ENCODE measurements at regions not wholly inside any gene's neighbourhood (a gene's known extent, or its start where the extent isn't known, plus 50 kb on each side); places are given as distances from the start of the nearest gene placed in this dataset.

- TF ChIP-seq CTCF (IDR thresholded peaks at IDR 0.05) = no peak
- Mint-ChIP-seq H3K9me3 (ENCODE audit: low read depth) (no peaks in the 10 kb centered on the region), H3K4me1 (ENCODE audit: low read depth) (peaks cover 9% of the 10 kb centered on the region), H3K27me3 (ENCODE audit: low read depth) (peaks cover 14% of the 10 kb centered on the region), H3K27ac (ENCODE audit: unreplicated experiment) (no peak overlapping the region), H3K4me3 (ENCODE audit: unreplicated experiment) (no peak overlapping the region), H3K36me3 (ENCODE audit: low read depth) (no peaks in the 10 kb centered on the region)
- no peak for DNase-seq (ENCODE audit: low spot score)
These were observed 139.6 kb downstream of the FOXD2 start for GRCh38 chr1:47577303-47578025.

- Mint-ChIP-seq H3K4me1 (ENCODE audit: low read depth) (peaks cover 9% of the 10 kb centered on the region), H3K4me3 (ENCODE audit: unreplicated experiment) (no peak overlapping the region), H3K36me3 (ENCODE audit: low read depth) (no peaks in the 10 kb centered on the region), H3K27me3 (ENCODE audit: low read depth) (peaks cover 14% of the 10 kb centered on the region), H3K9me3 (ENCODE audit: low read depth) (no peaks in the 10 kb centered on the region), H3K27ac (ENCODE audit: unreplicated experiment) (no peak overlapping the region)
- TF ChIP-seq CTCF (IDR thresholded peaks at IDR 0.05) = no peak
- no peak for DNase-seq (ENCODE audit: low spot score)
These were observed 140.3 kb downstream of the FOXD2 start for GRCh38 chr1:47578026-47578720.

- Mint-ChIP-seq H3K4me1 (ENCODE audit: low read depth) (peaks cover 9% of the 10 kb centered on the region), H3K27ac (ENCODE audit: unreplicated experiment) (no peak overlapping the region), H3K4me3 (ENCODE audit: unreplicated experiment) (no peak overlapping the region), H3K27me3 (ENCODE audit: low read depth) (peaks cover 17% of the 10 kb centered on the region), H3K36me3 (ENCODE audit: low read depth) (no peaks in the 10 kb centered on the region), H3K9me3 (ENCODE audit: low read depth) (no peaks in the 10 kb centered on the region)
- DNase-seq (ENCODE audit: low spot score) = no peak
- no peak for TF ChIP-seq CTCF (IDR thresholded peaks at IDR 0.05)
These were observed 141.0 kb downstream of the FOXD2 start for GRCh38 chr1:47578721-47579419.

GRCh38 chr1:47579809-47580208, 142.0 kb downstream of the FOXD2 start:
- DNase-seq (ENCODE audit: low spot score) = no peak
- no peak for TF ChIP-seq CTCF (IDR thresholded peaks at IDR 0.05)
- Mint-ChIP-seq H3K9me3 (ENCODE audit: low read depth) (no peaks in the 10 kb centered on the region), H3K27ac (ENCODE audit: unreplicated experiment) (no peak overlapping the region), H3K4me3 (ENCODE audit: unreplicated experiment) (no peak overlapping the region), H3K36me3 (ENCODE audit: low read depth) (no peaks in the 10 kb centered on the region), H3K4me1 (ENCODE audit: low read depth) (peaks cover 9% of the 10 kb centered on the region), H3K27me3 (ENCODE audit: low read depth) (peaks cover 19% of the 10 kb centered on the region)

- Mint-ChIP-seq H3K9me3 (ENCODE audit: low read depth) (no peaks in the 10 kb centered on the region), H3K27me3 (ENCODE audit: low read depth) (peaks cover 25% of the 10 kb centered on the region), H3K27ac (ENCODE audit: unreplicated experiment) (no peak overlapping the region), H3K4me3 (ENCODE audit: unreplicated experiment) (no peak overlapping the region), H3K4me1 (ENCODE audit: low read depth) (peaks cover 9% of the 10 kb centered on the region), H3K36me3 (ENCODE audit: low read depth) (no peaks in the 10 kb centered on the region)
- no peak for DNase-seq (ENCODE audit: low spot score)
- TF ChIP-seq CTCF (IDR thresholded peaks at IDR 0.05) = no peak
These were observed 142.7 kb downstream of the FOXD2 start for GRCh38 chr1:47580451-47580995.

Measured in chondrocyte (in vitro differentiated cells).